KMS-11 (cell line): ENCODE measurements at regions not wholly inside any gene's neighbourhood (a gene's known extent, or its start where the extent isn't known, plus 50 kb on each side); places are given as distances from the start of the nearest gene placed in this dataset.

Experiments
- H2AFZ ChIP-seq: fragments of 200-600 bp; sonication (generic); 2 replicates; pipeline ENCODE4 v1.6.1; 2016; ENCODE audit warnings: antibody characterized with exemption, mixed run types, low read depth
- H3K27ac ChIP-seq: fragments of 200-600 bp; sonication (generic); 2 replicates; pipeline ENCODE4 v1.6.1; 2016; ENCODE audit warnings: mild to moderate bottlenecking, mixed run types
- H3K27me3 ChIP-seq: fragments of 200-600 bp; sonication (generic); 2 replicates; pipeline ENCODE4 v1.6.1; 2017; ENCODE audit warnings: mild to moderate bottlenecking, low read depth, mixed run types, moderate library complexity; ENCODE audit not compliant: insufficient read depth
- H3K36me3 ChIP-seq: fragments of 200-600 bp; sonication (generic); 2 replicates; pipeline ENCODE4 v1.6.1; 2017; ENCODE audit warnings: mild to moderate bottlenecking, mixed run types; ENCODE audit not compliant: insufficient read depth
- H3K4me1 ChIP-seq: fragments of 200-600 bp; sonication (generic); 2 replicates; pipeline ENCODE4 v1.6.1; 2016; ENCODE audit warnings: mild to moderate bottlenecking, low read depth, mixed run types; ENCODE audit not compliant: poor library complexity, severe bottlenecking
- H3K4me2 ChIP-seq: fragments of 200-600 bp; sonication (generic); 2 replicates; pipeline ENCODE4 v1.7.0; 2016; ENCODE audit warnings: mild to moderate bottlenecking, mixed run types
- H3K4me3 ChIP-seq: fragments of 200-600 bp; sonication (generic); IDR thresholded peaks from 2 replicates; pipeline ENCODE4 v1.6.1; 2017; ENCODE audit warnings: low read depth, low read length, mixed read lengths; ENCODE audit not compliant: insufficient read depth
- H3K79me2 ChIP-seq: fragments of 200-600 bp; sonication (generic); 2 replicates; pipeline ENCODE4 v1.6.1; 2016; ENCODE audit warnings: low read depth, mixed run types; ENCODE audit not compliant: insufficient read depth
- H3K9ac ChIP-seq: fragments of 200-600 bp; sonication (generic); 2 replicates; pipeline ENCODE4 v1.6.1; 2016; ENCODE audit warnings: mild to moderate bottlenecking, mixed run types
- H4K20me1 ChIP-seq: fragments of 200-600 bp; sonication (generic); 2 replicates; pipeline ENCODE4 v1.6.1; 2016; ENCODE audit warnings: mild to moderate bottlenecking, mixed run types; ENCODE audit not compliant: insufficient read depth
- CTCF ChIP-seq: fragments of 200-600 bp; sonication (generic); conservative IDR thresholded peaks from 2 replicates; pipeline ENCODE4 v1.6.1; 2017; ENCODE audit warnings: low read depth, mild to moderate bottlenecking, antibody characterized with exemption, low read length, moderate library complexity, mixed read lengths

DNA sequence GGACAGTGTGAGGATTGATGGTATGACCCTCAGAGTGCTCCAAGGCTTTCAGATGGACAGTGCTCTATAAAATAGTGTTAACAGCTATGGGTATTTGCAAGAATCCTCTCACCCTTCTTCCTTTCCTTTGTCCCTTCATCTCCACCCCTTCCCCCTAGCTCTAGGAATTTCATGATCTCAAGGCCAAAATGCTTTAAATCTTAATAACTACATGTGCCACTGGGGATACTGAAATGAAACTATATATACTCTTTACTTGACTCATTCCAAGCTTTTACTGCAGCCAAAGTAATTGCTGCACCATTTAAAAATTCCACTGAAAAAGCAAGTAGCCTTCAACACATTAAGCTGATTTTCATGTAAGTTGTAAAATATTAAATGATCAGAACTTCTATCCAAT lies 361.6 kb upstream of the SLC30A5 start:
- Histone ChIP-seq H3K27ac (no peak overlapping the region), H3K27me3 (no peaks in the 10 kb centered on the region; the same call in 1 of the 2 replicates), H3K9ac (no peak overlapping the region), H2AFZ (no peak overlapping the region), H4K20me1 (no peaks in the 10 kb centered on the region), H3K36me3 (no peaks in the 10 kb centered on the region), H3K4me2 (no peak overlapping the region), H3K79me2 (no peaks in the 10 kb centered on the region), H3K4me3 (no peak overlapping the region), H3K4me1 (no peaks in the 10 kb centered on the region)
- TF ChIP-seq CTCF, result no peak

GRCh38 chr5:68734781-68735180 lies 359.0 kb upstream of the SLC30A5 start:
- peaks cover 9% of the 10 kb centered on the region; the same call in 1 of the 2 replicates for H3K27me3 ChIP-seq
- no peak overlapping the region for H2AFZ ChIP-seq
- H3K9ac ChIP-seq, result no peak overlapping the region
- no peaks in the 10 kb centered on the region for H3K36me3 ChIP-seq
- no peak overlapping the region for H3K4me2 ChIP-seq
- H4K20me1 ChIP-seq, result no peaks in the 10 kb centered on the region
- TF ChIP-seq CTCF, result no peak
- no peak overlapping the region for H3K4me3 ChIP-seq
- peaks cover 11% of the 10 kb centered on the region for H3K4me1 ChIP-seq
- H3K79me2 ChIP-seq, result no peaks in the 10 kb centered on the region
- H3K27ac ChIP-seq, result no peak overlapping the region

GRCh38 chr5:68738236-68738635 lies 355.6 kb upstream of the SLC30A5 start:
- Histone ChIP-seq H3K4me1 (peaks cover 33% of the 10 kb centered on the region), H2AFZ (no peak overlapping the region), H4K20me1 (no peaks in the 10 kb centered on the region), H3K9ac (no peak overlapping the region), H3K4me3 (no peak overlapping the region), H3K27ac (no peak overlapping the region), H3K79me2 (no peaks in the 10 kb centered on the region), H3K36me3 (no peaks in the 10 kb centered on the region), H3K27me3 (peaks cover 9% of the 10 kb centered on the region; the same call in 1 of the 2 replicates), H3K4me2 (no peak overlapping the region)
- TF ChIP-seq CTCF, result no peak

GRCh38 chr5:68738841-68739240 lies 355.0 kb upstream of the SLC30A5 start:
- H3K4me2 ChIP-seq, result peak overlapping the region; percentile 76
- H3K27me3 ChIP-seq, result peaks cover 9% of the 10 kb centered on the region; the same call in 1 of the 2 replicates
- H3K36me3 ChIP-seq, result no peaks in the 10 kb centered on the region
- no peak overlapping the region for H3K4me3 ChIP-seq
- no peaks in the 10 kb centered on the region for H3K79me2 ChIP-seq
- H3K9ac ChIP-seq, result no peak overlapping the region
- no peak overlapping the region for H3K27ac ChIP-seq
- TF ChIP-seq CTCF, result no peak
- H3K4me1 ChIP-seq, result peaks cover 33% of the 10 kb centered on the region
- H4K20me1 ChIP-seq, result no peaks in the 10 kb centered on the region
- no peak overlapping the region for H2AFZ ChIP-seq
